GM21515 (cell line): ENCODE measurements at regions not wholly inside any gene's neighbourhood (a gene's known extent, or its start where the extent isn't known, plus 50 kb on each side); places are given as distances from the start of the nearest gene placed in this dataset.

Experiments
- ATAC-seq: cut with Tn5 transposase; IDR thresholded peaks from one replicate; pipeline ENCODE4 v1.9.1; 2021; ENCODE audit not compliant: unreplicated experiment

DNA sequence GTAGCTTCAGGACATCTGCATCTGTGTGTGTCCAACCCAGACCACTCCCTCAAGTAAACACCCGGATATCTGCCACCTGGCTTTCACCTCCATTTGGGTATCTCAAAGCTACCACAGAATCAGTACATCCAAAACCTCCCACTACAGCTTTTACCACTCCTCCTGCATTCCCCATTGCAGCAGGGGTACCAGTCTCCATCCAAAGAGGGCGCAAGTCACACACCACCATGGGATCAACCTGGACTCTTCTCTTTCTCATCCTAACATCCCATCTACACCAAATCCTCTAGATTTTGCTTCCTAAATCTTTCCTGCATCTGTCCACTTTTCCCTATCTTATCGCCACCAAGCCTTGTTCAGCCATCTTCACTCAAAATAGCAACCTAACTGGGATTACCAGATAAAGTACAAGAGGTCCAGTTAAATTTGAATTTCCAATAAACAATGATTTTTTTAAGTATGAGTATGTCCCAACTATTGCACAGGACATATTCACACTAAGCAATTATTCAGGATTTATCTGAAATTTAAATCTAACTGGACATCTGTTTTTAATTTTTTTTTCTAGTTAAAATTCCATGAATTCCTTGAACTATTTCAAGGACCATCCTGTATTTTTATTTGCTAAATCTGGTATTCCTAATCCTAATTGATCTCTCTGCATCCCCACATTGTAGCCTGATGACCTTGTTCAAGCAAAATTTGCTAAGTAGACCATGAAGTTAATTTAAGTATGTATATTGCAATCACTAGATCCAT lies 164.3 kb upstream of the MLN start:
- no peak for ATAC-seq

DNA sequence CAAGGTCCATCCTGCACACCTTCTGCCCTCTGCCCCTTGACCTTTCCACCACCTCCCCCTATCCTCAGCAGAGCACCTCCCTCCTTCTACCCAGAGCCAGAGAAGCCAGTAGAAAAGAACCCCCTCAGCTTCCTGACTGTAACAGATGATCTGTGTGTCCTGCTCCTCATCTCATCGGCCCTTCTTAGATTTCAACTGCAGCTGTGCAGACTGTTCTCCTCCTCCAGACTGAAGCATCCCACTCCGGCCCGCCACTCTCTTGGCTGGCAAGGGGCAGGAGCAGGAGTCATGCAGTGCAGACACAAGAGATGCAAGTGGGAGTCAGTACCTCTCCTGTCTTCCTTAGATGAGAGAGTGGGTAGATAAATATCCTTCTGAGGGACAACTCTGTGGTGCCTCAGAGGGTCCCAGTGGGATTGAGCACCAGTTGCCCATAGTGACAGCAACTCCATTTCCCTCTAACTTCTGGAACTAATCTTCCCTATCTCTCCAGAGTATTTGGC lies 163.5 kb upstream of the MLN start:
- no peak for ATAC-seq

- no peak for ATAC-seq
Measured at GRCh38 chr6:33966536-33966935, 162.7 kb upstream of the MLN start.

- no peak for ATAC-seq
Measured at GRCh38 chr6:33965766-33966165, 162.0 kb upstream of the MLN start.

GRCh38 chr6:33964387-33964786 lies 160.6 kb upstream of the MLN start:
- ATAC-seq = no peak

DNA sequence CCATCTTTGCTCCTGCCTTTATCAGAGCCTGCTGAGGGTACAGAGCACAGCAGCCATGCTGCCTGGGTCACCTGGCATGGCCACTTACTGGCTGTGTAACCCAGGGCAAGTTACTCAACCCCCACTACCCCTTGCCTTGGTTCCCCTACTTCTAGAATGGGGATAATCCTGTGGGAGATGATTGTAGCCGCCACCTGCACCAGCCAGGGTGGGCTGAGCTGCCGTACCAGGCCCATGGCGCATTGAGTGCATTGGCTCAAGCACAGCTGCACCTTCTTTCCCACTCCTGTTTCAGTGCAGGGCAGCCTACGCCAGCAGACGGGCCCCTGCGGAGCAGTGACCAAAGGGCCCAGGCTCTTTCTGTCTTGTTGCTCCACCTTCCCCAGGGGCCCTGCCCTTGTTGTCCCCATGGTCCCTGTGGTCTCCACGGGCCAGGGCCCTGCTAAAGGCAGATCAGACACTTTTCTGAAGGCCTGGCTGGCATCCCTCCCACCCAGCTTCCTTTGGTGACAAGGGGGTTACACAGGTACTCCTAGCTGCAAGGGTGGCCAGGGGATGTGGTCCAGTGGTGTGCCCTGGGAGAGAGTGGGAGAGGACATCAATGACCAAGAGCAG lies 159.4 kb upstream of the MLN start:
- no peak for ATAC-seq

DNA sequence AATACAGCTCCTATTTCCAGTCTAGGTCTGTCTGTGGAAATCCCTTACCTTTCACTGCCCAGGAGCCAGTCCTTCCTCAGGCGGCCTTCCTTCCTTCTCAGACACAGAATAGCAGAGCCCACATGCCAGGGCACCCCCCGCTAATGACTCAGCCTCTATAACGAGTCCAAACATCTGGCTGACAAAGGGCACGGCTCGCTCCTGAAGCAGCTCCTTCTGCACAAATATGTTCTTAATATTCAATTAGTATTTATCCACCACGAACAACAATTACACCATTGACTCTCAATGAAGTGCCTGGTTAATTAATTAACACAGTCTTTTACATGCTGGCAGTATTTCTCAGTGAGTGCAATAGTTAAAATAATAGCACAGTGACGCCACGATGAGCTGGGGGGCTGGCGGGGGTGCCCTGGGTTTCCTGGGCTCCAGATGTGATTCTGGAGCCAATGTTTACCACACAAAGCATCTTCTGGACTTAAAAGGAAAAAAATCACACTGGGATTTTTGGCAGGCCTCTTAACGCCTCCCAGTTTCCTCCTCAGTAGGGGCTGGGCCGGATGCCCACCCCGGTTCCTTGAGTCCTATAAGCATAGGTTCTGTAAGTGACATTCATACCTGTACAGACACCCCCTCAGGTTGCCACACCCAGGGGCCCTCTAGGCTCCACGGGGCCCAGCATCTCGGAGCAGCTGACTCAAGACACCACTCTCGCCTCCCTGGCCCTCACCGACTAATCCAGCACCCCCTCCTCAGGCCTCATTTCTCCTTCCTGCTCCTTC lies 158.6 kb upstream of the MLN start:
- no peak for ATAC-seq

DNA sequence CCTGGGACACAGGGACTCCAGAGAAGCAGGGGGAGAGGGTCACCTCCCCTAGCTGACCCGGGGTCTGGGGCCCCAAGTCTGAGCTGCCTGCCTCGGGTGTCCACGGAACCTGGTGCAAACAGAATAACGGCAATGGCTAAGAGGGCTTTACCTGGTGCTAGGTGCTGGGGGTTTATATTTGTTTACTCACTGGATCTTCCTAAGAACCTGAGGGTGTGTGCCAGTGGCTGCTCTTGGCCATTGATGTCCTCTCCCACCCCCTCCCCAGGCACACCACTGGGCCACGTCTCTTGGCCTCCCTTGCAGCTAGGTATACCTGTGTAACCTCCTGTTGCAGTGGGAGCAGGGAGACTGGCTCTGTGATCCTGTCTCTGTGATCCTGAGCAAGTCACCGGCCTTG lies 157.9 kb upstream of the MLN start:
- ATAC-seq = no peak

DNA sequence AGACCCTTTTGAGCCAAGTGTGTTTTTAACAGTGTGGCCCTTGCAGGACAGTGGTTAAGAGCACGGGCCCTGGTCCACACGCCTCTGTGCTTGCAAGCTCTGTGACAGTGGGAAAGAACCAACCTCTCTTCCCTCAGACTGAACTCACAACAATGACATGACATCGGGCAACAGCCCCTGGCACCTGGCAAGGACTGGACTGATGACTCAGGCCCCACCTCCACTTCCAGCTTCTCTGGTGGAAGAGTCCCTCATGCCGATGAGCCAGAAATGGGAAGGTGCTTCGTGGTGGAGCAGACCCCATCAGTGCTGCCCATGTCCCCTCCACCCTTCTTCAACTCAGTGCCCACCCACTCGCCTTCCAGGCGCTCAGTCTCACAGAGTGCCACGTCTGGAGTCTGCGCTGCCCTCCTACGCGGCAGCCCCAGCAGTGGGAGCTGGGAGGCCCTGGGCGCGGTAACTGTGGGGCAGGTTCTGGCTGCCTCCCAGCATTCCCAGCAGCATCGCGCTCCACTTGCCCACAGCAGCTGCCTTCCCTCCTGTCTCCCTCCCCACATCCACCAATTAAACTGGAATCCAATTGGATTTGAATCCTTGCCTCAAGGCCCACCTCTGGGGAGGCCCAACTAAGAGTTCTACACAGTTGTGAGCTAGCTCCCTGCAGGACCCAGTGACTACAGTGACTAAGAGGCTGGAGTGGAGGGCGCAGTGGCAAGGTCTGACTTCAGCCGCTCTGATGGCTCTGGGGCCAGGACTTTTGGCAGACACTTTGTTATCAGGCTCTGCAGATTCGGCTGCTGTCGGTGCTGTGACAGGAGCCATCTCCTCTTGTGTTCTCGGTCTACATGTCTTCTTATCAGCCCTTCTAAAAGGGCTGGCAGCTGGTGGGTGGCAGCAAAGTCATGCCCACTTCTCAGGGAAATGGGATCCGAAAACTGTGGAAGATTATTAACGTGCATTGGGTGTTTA lies 156.8 kb upstream of the MLN start:
- ATAC-seq = no peak

DNA sequence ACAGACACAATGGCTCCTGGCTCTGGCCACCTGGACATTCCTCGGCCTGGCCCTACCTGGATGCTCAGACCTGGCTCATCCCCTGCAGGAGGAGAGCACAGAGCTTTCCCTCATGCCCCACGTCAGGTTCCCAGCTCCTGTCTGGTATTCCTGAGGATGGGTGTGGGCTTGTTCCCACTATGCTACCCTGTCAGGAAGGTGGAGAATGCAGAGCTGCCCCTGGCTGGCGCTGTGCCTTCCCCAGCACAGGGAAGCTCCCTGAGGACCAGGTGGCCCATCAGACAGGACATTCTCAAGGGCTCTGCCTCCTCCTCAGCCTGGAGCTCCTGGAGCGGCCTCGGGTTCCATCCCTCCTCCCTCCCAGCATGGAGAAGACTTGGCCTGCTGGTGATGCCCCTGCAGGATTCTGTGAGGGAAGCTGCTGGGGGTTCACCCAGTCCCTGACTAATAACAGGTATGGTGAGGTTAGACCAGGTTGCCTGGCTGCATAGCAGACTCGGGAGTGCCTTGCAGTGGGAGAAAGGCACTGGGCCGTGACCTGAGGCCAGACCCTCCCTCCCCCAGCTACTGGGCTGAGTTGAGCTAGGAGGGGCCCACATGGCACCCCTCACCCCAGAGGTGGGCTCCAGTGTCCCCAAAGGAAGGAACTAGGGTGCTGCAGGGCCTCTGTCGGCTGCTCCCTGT lies 156.0 kb upstream of the MLN start:
- ATAC-seq = no peak

GRCh38 chr6:33959329-33959651 lies 155.5 kb upstream of the MLN start:
- ATAC-seq = no peak

GRCh38 chr6:33958526-33959328 lies 154.9 kb upstream of the MLN start:
- ATAC-seq = no peak

- ATAC-seq = no peak
Measured at GRCh38 chr6:33957892-33958525, 154.2 kb upstream of the MLN start.

- ATAC-seq = no peak
Measured at GRCh38 chr6:33957131-33957891, 153.5 kb upstream of the MLN start.

- ATAC-seq = no peak
Measured at GRCh38 chr6:33956206-33956605, 152.4 kb upstream of the MLN start.

- ATAC-seq = no peak
Measured at GRCh38 chr6:33955566-33955965, 151.8 kb upstream of the MLN start.

- no peak for ATAC-seq
Measured at GRCh38 chr6:33954453-33954852, 150.7 kb upstream of the MLN start.

DNA sequence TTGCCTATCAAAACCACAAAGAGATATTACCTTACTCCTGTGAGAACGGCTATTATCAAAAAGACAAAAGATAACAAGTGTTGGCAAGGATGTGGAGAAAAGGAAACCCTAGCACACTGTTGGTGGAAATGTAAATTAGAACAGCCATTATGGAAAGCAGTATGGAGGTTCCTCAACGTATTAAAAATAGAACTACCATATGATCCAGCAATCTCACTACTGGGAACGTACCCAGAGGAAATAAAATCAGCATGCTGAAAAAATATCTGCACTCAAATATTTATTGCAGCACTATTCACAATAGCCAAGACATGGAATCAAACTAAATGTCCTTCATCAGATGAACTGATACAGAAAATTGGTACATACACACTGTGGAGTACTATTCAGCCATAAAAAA lies 149.4 kb upstream of the MLN start:
- no peak for ATAC-seq
